Fibroblast of lung (primary cell): ENCODE measurements at regions not wholly inside any gene's neighbourhood (a gene's known extent, or its start where the extent isn't known, plus 50 kb on each side); places are given as distances from the start of the nearest gene placed in this dataset.

ENCODE experiments used
- DNase-seq, 2 donors: peaks; one replicate each; pipeline versions ENCODE4 v3.0.0 to v3.0.0-alpha.2; 2010; ENCODE audit warnings: low read depth in 2 of 2
- H2AFZ ChIP-seq: 2 replicates; pipeline ENCODE4 v1.5.1; 2012; ENCODE audit warnings: low read length, control low read depth, inconsistent platforms
- H3K27ac ChIP-seq: 2 replicates; pipeline ENCODE4 v1.5.1; 2011; ENCODE audit warnings: low read length, control low read depth; ENCODE audit not compliant: insufficient read depth
- H3K27me3 ChIP-seq: 2 replicates; pipeline ENCODE4 v1.5.1; 2011; ENCODE audit warnings: mild to moderate bottlenecking, low read length; ENCODE audit not compliant: control insufficient read depth, insufficient read depth
- H3K36me3 ChIP-seq: 2 replicates; pipeline ENCODE4 v1.5.1; 2011; ENCODE audit warnings: low read length; ENCODE audit not compliant: control insufficient read depth, insufficient read depth
- H3K4me1 ChIP-seq: 2 replicates; pipeline ENCODE4 v1.5.1; 2011; ENCODE audit warnings: low read length; ENCODE audit not compliant: control insufficient read depth, insufficient read depth; ENCODE audit errors: extremely low read depth
- H3K4me2 ChIP-seq: 2 replicates; pipeline ENCODE4 v1.5.1; 2011; ENCODE audit warnings: low read length, control low read depth; ENCODE audit not compliant: insufficient read depth; ENCODE audit errors: extremely low read depth
- H3K4me3 ChIP-seq, 4 experiments: fragments of 200-600 bp in 1 of 4; sonication (generic) in 1 of 4; replicated peaks in 1 of 4; 2 replicates each; pipeline ENCODE4 v1.5.1; 2011 to 2016; ENCODE audit warnings: low read length in 4 of 4, low read depth in 3 of 4, mild to moderate bottlenecking in 3 of 4, control low read depth in 2 of 4, inconsistent platforms in 1 of 4, mixed read lengths in 1 of 4; ENCODE audit not compliant: insufficient read depth in 1 of 4; ENCODE audit errors: control extremely low read depth in 1 of 4
- H3K79me2 ChIP-seq: 2 replicates; pipeline ENCODE4 v1.5.1; 2012; ENCODE audit warnings: mild to moderate bottlenecking, low read length, inconsistent platforms; ENCODE audit not compliant: control insufficient read depth, insufficient read depth
- H3K9ac ChIP-seq: 2 replicates; pipeline ENCODE4 v1.5.1; 2011; ENCODE audit warnings: mild to moderate bottlenecking, low read length, control low read depth; ENCODE audit not compliant: insufficient read depth
- H3K9me3 ChIP-seq: 2 replicates; pipeline ENCODE4 v1.5.1; 2012; ENCODE audit warnings: low read depth, low read length; ENCODE audit not compliant: control insufficient read depth, insufficient read depth
- H4K20me1 ChIP-seq: 2 replicates; pipeline ENCODE4 v1.5.1; 2011; ENCODE audit warnings: low read length; ENCODE audit not compliant: control insufficient read depth, insufficient read depth; ENCODE audit errors: extremely low read depth
- EZH2 ChIP-seq: IDR thresholded peaks from 2 replicates; pipeline ENCODE4 v1.5.1; 2012; ENCODE audit warnings: low read length, control low read depth, mild to moderate bottlenecking; ENCODE audit errors: missing control alignments
- TF ChIP-seq, protein P1 (sequence below), 2 donors: IDR thresholded peaks in 1 of 2; conservative IDR thresholded peaks in 1 of 2; 1 replicate in 1 of 2; 2 replicates in 1 of 2; pipeline ENCODE4 v1.5.1; 2011 to 2012; ENCODE audit warnings: low read length in 2 of 2, control low read depth in 1 of 2, inconsistent platforms in 1 of 2, low read depth in 1 of 2, mild to moderate bottlenecking in 1 of 2

DNA sequence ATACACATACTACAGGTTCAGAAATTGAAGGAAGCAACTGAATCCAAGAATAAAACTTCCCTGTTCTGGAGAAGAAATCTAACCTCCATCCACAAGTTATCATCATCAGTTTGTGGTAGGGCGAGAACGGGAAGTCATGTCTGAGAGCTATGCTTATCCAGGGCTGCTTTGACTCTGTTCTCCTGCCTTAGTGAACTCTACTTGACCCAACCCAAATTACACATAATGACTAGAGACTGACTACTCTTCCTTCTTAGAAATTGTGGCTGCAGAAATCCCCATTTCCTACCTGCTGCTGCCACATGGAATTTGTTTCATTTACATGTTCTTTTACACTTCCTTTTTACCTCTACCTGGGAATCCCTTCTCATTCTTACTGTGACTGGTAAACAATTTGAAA is 1102.6 kb upstream of the PIK3C3 start:
- H2AFZ ChIP-seq: no peak overlapping the region
- no peaks in the 10 kb centered on the region for H3K79me2 ChIP-seq
- peak in 1 of 2 donors; percentile 72 for DNase-seq
- TF ChIP-seq, protein P1, sequence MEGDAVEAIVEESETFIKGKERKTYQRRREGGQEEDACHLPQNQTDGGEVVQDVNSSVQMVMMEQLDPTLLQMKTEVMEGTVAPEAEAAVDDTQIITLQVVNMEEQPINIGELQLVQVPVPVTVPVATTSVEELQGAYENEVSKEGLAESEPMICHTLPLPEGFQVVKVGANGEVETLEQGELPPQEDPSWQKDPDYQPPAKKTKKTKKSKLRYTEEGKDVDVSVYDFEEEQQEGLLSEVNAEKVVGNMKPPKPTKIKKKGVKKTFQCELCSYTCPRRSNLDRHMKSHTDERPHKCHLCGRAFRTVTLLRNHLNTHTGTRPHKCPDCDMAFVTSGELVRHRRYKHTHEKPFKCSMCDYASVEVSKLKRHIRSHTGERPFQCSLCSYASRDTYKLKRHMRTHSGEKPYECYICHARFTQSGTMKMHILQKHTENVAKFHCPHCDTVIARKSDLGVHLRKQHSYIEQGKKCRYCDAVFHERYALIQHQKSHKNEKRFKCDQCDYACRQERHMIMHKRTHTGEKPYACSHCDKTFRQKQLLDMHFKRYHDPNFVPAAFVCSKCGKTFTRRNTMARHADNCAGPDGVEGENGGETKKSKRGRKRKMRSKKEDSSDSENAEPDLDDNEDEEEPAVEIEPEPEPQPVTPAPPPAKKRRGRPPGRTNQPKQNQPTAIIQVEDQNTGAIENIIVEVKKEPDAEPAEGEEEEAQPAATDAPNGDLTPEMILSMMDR (conservative IDR thresholded peaks at IDR 0.05 in 1 of 2, IDR thresholded peaks at IDR 0.05 in 1 of 2; ENCODE audit: low read depth in 1 of 2, low read length in 2 of 2): no peak
- no peak for TF ChIP-seq EZH2
- no peaks in the 10 kb centered on the region for H4K20me1 ChIP-seq
- no peaks in the 10 kb centered on the region for H3K9me3 ChIP-seq
- no peak overlapping the region for H3K27ac ChIP-seq
- no peaks in the 10 kb centered on the region for H3K27me3 ChIP-seq
- no peaks in the 10 kb centered on the region for H3K36me3 ChIP-seq
- H3K4me3 ChIP-seq: no peak overlapping the region
- no peak overlapping the region for H3K9ac ChIP-seq
- H3K4me1 ChIP-seq: no peaks in the 10 kb centered on the region
- no peak overlapping the region for H3K4me2 ChIP-seq

DNA sequence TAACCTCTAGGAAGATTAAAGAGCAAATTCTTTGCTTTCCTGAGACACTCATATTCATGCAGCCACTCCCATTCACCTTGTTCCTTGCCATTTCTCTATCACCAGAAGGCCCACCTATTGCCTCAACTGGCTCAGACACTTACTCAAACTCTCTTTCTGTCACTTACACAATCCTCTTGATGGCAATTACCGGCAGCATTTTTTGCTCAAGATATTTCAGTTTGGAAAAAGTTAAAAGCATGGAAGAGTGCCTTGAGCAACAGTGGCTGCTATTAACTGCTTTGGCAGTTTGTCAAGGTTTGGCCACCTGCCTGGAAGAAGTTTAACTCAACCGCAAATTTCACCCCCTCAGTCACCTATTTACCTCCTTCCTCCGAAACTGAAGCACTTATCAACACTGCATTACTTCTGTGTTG is 1104.0 kb upstream of the PIK3C3 start:
- no peak overlapping the region for H3K9ac ChIP-seq
- no peaks in the 10 kb centered on the region for H3K9me3 ChIP-seq
- H3K27me3 ChIP-seq: no peaks in the 10 kb centered on the region
- H3K4me3 ChIP-seq: no peak overlapping the region
- H3K4me1 ChIP-seq: no peaks in the 10 kb centered on the region
- DNase-seq: peak; percentile 36 to 88
- no peaks in the 10 kb centered on the region for H4K20me1 ChIP-seq
- no peak for TF ChIP-seq EZH2
- TF ChIP-seq, protein P1 (conservative IDR thresholded peaks at IDR 0.05 in 1 of 2, IDR thresholded peaks at IDR 0.05 in 1 of 2; ENCODE audit: low read depth in 1 of 2, low read length in 2 of 2): no peak
- no peak overlapping the region for H3K4me2 ChIP-seq
- no peaks in the 10 kb centered on the region for H3K36me3 ChIP-seq
- H3K27ac ChIP-seq: no peak overlapping the region
- H2AFZ ChIP-seq: no peak overlapping the region
- H3K79me2 ChIP-seq: no peaks in the 10 kb centered on the region

DNA sequence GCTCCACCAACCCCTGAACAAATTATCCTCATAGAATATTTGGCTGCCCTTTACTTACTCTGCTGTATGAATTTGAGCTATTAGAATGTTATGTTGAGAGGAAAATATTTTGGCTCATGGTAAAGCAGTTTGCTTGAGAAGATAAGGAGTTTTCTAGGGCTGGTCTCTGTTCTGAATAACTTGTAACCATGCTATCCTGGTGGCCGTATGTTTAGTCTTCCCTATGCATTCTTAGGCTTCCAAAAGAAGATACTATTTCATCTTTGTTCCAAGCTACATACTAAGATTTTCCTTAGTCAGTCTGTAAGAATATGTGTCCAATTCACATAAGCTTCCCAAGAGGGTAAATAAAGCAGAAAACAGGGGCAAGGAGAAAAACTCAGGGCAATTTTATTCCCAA is 1105.1 kb upstream of the PIK3C3 start:
- H3K9ac ChIP-seq: no peak overlapping the region
- no peak overlapping the region for H2AFZ ChIP-seq
- no peaks in the 10 kb centered on the region for H3K4me1 ChIP-seq
- no peaks in the 10 kb centered on the region for H4K20me1 ChIP-seq
- H3K4me3 ChIP-seq: no peak overlapping the region
- no peak overlapping the region for H3K27ac ChIP-seq
- no peak overlapping the region for H3K4me2 ChIP-seq
- peak in 1 of 2 donors; percentile 65 for DNase-seq
- TF ChIP-seq, protein P1 (conservative IDR thresholded peaks at IDR 0.05 in 1 of 2, IDR thresholded peaks at IDR 0.05 in 1 of 2; ENCODE audit: low read depth in 1 of 2, low read length in 2 of 2): no peak
- TF ChIP-seq EZH2: no peak
- no peaks in the 10 kb centered on the region for H3K79me2 ChIP-seq
- no peaks in the 10 kb centered on the region for H3K27me3 ChIP-seq
- no peaks in the 10 kb centered on the region for H3K36me3 ChIP-seq
- no peaks in the 10 kb centered on the region for H3K9me3 ChIP-seq
